ENCODE measurements at regions not wholly inside any gene's neighbourhood (a gene's known extent, or its start where the extent isn't known, plus 50 kb on each side); places are given as distances from the start of the nearest gene placed in this dataset.

- H3K4me3 Mint-ChIP-seq, result no peak overlapping the region
These were observed 1135.7 kb upstream of the CADM2 start for GRCh38 chr3:83823095-83823494.

More at GRCh38 chr3:83823095-83823494, 1135.7 kb upstream of the CADM2 start:
- H3T11ph ChIP-seq (ENCODE audit: low read length), result no peak overlapping the region
- no peak overlapping the region for H2AK5ac ChIP-seq (ENCODE audit: insufficient read length, low read length)
- no peak overlapping the region for H4K5ac ChIP-seq (ENCODE audit: insufficient read length, low read depth, low read length)
- H2BK20ac ChIP-seq (ENCODE audit: low read depth, low read length, poor library complexity, severe bottlenecking), result no peak overlapping the region
- no peak overlapping the region for H3K56ac ChIP-seq (ENCODE audit: insufficient read length, low read depth, low read length)
- H2BK120ac ChIP-seq (ENCODE audit: low read depth, low read length, poor library complexity, severe bottlenecking), result no peak overlapping the region
- H2BK15ac ChIP-seq (ENCODE audit: low read depth, low read length), result no peak overlapping the region
- no peak overlapping the region for H3K27ac Mint-ChIP-seq
- H3K27me3 Mint-ChIP-seq (ENCODE audit: low read depth), result no peaks in the 10 kb centered on the region
- H2AFZ ChIP-seq (ENCODE audit: low read length), result no peak overlapping the region
- no peaks in the 10 kb centered on the region for H3K9me3 Mint-ChIP-seq
- no peaks in the 10 kb centered on the region for H3K23me2 ChIP-seq (ENCODE audit: insufficient read length, low read depth, low read length, poor library complexity, severe bottlenecking)
- no peaks in the 10 kb centered on the region for H3K9me3 ChIP-seq (ENCODE audit: control insufficient read depth, low read depth, low read length)
- no peak overlapping the region for H2BK12ac ChIP-seq (ENCODE audit: insufficient read length, low read depth, low read length)
- no peak overlapping the region for H3K14ac ChIP-seq (ENCODE audit: insufficient read depth, low read length)
- no CpG with 5 or more reads among the region's 1 CpG for WGBS (ENCODE audit: extremely low coverage, insufficient read length, low lambda C conversion rate)
- no peak overlapping the region for H3K4ac ChIP-seq (ENCODE audit: low read depth, low read length)
- no peaks in the 10 kb centered on the region for H3K4me1 ChIP-seq (ENCODE audit: insufficient read depth, low read length)
- no peak overlapping the region for H3K9ac ChIP-seq (ENCODE audit: extremely low read depth, insufficient read length, low read length)
- no peak for DNase-seq
- no peaks in the 10 kb centered on the region for H3K79me1 ChIP-seq (ENCODE audit: insufficient read depth, low read depth, low read length, poor library complexity, severe bottlenecking)
- no peak overlapping the region for H2BK5ac ChIP-seq (ENCODE audit: insufficient read length, low read length)
- H3K4me1 Mint-ChIP-seq, result peaks cover 7 to 8% of the 10 kb centered on the region in 2 experiments
- TF ChIP-seq CTCF (conservative IDR thresholded peaks at IDR 0.05), result no peak
- H4K8ac ChIP-seq (replicated peaks; ENCODE audit: insufficient read length, low read depth, low read length), result no peak overlapping the region
- no peak overlapping the region for H3K23ac ChIP-seq (ENCODE audit: insufficient read length, low read depth, low read length)
- H3K36me3 Mint-ChIP-seq (ENCODE audit: insufficient read depth in 1 of 3, low read depth in 3 of 3), result no peaks in the 10 kb centered on the region
- H3K27me3 ChIP-seq (ENCODE audit: insufficient read depth, low read length), result no peaks in the 10 kb centered on the region
- H4K20me1 ChIP-seq (ENCODE audit: control insufficient read depth, insufficient read depth, insufficient read length), result no peaks in the 10 kb centered on the region
- H3K27ac ChIP-seq (ENCODE audit: insufficient read length, low read depth, low read length), result no peak overlapping the region
- H3K18ac ChIP-seq (ENCODE audit: insufficient read length, low read depth, low read length), result no peak overlapping the region
- H4K91ac ChIP-seq (ENCODE audit: insufficient read length, low read depth, low read length), result no peak overlapping the region
- H3K4me2 ChIP-seq (ENCODE audit: insufficient read depth, insufficient read length, low read length), result no peak overlapping the region
- no peaks in the 10 kb centered on the region for H3K79me2 ChIP-seq (ENCODE audit: insufficient read depth, low read length)
